22Rv1 (cell line): ENCODE measurements at regions not wholly inside any gene's neighbourhood (a gene's known extent, or its start where the extent isn't known, plus 50 kb on each side); places are given as distances from the start of the nearest gene placed in this dataset.
"Not testable (repeated sequence)": the region's sequence is repeated elsewhere in the genome, so short reads cannot be mapped to it uniquely, and the experiment has no call there.

Experiments
- H3K27ac ChIP-seq: fragments of 450-650 bp; 2 replicates; pipeline ENCODE4 v1.5.1; 2017
- ZFX ChIP-seq: fragments of 450-650 bp; IDR thresholded peaks from 2 replicates; pipeline ENCODE4 v1.6.1; 2017; ENCODE audit warnings: antibody characterized with exemption, borderline replicate concordance
- TF ChIP-seq, protein P1 (sequence below): fragments of 450-650 bp; IDR thresholded peaks from 2 replicates; pipeline ENCODE4 v1.5.1; 2017; ENCODE audit warnings: mild to moderate bottlenecking

DNA sequence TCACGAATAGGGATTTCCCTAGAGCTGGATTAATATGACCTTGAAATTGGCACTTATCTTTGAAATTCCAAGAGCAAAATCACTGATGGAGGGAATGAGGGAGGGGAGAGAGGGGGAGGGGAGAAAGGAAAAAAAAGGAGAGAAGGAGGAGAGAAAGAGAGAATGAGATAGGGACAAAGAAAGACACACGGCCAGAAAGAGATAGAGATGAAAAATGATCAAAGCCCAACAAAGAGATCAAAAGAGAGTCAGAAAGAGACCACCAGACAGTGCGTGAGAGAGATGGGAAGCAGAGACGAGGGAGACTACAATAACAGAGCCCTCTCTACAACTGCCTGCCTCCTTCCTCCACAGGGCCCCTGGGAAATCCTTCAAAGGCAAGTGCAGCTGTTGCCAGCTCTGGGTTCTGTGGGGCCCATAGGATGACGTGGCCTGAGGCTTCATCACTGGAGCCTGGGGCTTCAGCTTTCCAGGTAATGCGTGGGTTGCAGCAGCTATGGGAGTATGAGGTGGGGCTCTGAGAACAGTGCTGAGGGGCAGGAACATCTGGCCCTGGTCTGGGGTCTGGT, 58.3 kb upstream of the SHB start:
- no peak overlapping the region for H3K27ac ChIP-seq
- TF ChIP-seq ZFX: no peak
- TF ChIP-seq, protein P1, sequence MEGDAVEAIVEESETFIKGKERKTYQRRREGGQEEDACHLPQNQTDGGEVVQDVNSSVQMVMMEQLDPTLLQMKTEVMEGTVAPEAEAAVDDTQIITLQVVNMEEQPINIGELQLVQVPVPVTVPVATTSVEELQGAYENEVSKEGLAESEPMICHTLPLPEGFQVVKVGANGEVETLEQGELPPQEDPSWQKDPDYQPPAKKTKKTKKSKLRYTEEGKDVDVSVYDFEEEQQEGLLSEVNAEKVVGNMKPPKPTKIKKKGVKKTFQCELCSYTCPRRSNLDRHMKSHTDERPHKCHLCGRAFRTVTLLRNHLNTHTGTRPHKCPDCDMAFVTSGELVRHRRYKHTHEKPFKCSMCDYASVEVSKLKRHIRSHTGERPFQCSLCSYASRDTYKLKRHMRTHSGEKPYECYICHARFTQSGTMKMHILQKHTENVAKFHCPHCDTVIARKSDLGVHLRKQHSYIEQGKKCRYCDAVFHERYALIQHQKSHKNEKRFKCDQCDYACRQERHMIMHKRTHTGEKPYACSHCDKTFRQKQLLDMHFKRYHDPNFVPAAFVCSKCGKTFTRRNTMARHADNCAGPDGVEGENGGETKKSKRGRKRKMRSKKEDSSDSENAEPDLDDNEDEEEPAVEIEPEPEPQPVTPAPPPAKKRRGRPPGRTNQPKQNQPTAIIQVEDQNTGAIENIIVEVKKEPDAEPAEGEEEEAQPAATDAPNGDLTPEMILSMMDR: no peak

DNA sequence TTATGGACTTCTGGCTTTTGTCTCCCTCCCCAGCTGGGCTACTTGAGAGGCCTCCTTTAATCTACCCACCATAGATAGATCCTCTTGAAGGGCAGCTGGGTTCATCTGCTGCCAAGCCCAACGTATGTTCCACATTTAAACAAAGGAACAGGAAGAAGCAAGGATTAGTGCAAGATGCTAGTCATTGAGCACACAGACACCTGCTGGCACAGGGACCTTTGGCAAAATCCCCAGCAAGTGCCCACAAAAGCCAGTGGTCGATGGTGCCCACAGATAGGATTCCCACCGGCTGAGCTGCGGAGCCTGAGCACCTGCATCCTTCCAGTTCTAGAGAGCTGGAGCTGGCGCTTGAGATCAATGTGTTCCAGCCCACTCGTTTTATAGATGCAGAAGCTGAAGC, 57.7 kb upstream of the SHB start:
- TF ChIP-seq, protein P1: no peak
- no peak for TF ChIP-seq ZFX
- no peak overlapping the region for H3K27ac ChIP-seq

DNA sequence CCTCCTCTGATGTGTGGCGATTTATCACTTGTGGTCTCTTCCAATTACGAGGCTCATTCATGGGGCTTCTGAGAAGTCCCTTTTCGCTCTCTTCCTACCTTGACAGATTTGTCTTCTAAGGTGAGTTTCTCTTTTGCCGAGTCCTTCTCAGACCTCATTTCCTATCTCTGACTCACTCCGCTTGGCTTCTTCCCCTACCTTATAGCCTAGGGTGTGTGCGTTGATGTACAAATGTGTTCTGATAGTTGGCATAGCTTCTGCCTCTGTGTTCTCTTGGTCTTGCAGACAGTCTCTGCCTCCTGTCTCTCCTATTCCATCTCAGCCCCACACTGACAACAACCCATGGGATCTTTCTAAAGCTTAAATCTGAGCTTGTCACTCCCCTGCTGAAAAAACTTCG, 56.9 kb upstream of the SHB start:
- H3K27ac ChIP-seq: no peak overlapping the region
- TF ChIP-seq, protein P1: no peak
- no peak for TF ChIP-seq ZFX

DNA sequence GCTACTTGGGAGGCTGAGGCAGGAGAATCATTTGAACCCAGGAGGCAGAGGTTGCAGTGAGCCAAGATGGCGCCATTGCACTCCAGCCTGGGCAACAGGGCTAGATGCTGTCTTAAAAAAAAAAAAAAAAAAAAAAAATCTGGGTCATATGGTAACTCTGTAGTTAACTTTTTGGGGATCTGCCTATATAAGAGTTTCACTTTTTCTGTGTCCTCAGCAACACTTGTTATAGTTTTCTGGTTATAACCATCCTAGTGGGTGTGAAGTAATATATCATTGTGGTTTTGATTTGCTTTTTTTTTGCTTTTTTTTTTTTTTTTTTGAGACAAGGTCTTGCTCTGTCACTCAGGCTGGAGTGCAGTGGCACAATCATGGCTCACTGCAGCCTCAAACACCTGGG, 54.3 kb upstream of the SHB start:
- not testable (repeated sequence) for H3K27ac ChIP-seq

DNA sequence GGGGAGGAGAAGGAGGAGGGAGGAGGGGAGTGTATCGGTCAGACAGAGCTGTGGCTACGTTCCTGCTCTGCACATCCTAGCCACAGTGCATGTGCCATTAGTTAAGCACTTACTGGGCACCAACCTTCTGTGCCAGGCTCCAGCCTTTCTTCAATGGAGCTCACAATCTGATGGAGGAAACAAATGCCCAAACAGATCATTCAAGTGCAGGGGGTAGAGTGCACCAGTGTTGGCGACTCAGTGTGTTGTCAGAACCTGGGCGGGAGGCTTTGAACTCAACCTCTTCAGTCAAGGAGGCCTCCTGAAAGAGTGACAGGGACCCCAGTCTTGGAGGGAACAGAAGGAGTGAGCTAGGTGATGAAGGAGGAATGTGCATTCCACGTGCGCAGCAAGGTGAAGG, 51.9 kb upstream of the SHB start:
- no peak overlapping the region for H3K27ac ChIP-seq
- no peak for TF ChIP-seq ZFX
- TF ChIP-seq, protein P1: no peak

DNA sequence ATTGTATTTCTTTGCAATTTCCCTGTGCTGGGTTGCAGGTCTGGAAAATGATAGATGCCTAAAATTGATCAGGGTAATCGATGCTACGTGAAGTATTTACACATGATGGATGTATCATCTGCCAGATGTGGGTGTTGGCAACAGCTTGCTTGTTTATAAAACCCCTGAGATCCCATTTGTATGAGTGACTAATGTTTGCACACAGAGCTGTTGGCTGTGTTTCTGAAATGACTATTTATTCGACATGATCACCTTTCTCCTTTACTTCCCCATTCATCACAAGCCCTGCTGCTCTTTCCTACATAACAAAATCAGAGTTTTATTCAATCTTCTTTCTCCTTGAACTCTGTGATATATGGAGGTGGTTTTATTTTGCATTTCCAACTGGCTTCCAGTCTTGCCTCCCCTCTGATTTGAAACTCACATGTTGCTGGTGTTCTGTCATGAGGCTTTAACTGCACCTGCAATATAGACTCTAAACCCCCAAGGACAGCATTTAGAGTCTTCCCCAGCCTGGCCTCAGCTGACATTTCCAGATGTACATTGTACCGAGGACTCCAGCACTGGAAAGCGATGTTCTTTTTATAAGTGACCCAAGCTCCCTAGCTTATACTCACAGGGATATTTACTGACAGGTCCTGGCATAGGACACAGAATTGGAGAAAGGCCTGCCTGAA, 50.7 kb upstream of the SHB start:
- TF ChIP-seq, protein P1: no peak
- no peak for TF ChIP-seq ZFX
- H3K27ac ChIP-seq: no peak overlapping the region

DNA sequence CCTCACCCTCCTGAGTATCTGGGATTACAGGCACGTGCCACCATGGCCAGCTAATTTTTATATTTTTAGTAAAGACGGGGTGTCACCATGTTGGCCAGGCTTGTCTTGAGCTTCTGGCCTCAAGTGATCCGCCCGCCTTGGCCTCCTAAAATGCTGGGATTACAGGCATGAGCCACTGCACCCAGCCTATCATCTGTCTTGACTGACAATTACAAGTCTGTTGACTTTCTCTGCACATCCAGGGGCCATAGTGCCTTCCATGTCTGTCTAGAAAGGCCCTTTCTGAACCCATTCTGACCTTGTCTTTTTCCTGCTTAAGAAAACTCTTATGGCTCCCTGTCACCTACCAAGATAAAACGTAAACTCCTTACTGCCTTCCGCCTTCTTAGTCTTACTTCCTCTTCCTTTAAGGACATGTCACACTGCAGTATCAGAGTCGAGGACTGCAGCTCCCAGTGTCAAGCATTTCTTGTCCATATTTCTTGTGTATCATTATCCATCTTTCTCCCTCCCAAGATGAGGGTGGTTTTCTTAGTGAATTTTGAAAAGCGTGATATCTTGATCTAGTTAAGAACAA, 49.9 kb upstream of the SHB start:
- no peak overlapping the region for H3K27ac ChIP-seq
- TF ChIP-seq ZFX: no peak
- TF ChIP-seq, protein P1: no peak
